Calu3 (cell line): ENCODE measurements at regions not wholly inside any gene's neighbourhood (a gene's known extent, or its start where the extent isn't known, plus 50 kb on each side); places are given as distances from the start of the nearest gene placed in this dataset.

ENCODE experiments used
- BruUV-seq: library from RNA; stranded (reverse); fragments of 400-500 nt; replicated peaks from 2 replicates; lab custom pipeline; 2021; lab: Mats Ljungman, UMichigan
- CTCF ChIA-PET: fragments of 300-600 bp; sonication (Branson Sonifier 250); formaldehyde crosslinking; loops from one replicate; lab custom pipeline; 2022; ENCODE audit warnings: antibody characterized with exemption; lab: Charles Lee
- DNase-seq: peaks from one replicate; pipeline ENCODE4 v3.0.0; 2022
- H3K27ac Mint-ChIP-seq: one replicate; pipeline ENCODE4 v1.8.0; 2022; ENCODE audit warnings: mixed read lengths; ENCODE audit not compliant: unreplicated experiment
- H3K27me3 Mint-ChIP-seq: one replicate; pipeline ENCODE4 v1.8.0; 2022; ENCODE audit warnings: mixed read lengths; ENCODE audit not compliant: unreplicated experiment
- H3K36me3 Mint-ChIP-seq: one replicate; pipeline ENCODE4 v1.8.0; 2022; ENCODE audit warnings: mild to moderate bottlenecking, moderate library complexity, mixed read lengths; ENCODE audit not compliant: insufficient read depth, unreplicated experiment
- H3K4me1 Mint-ChIP-seq: one replicate; pipeline ENCODE4 v1.8.0; 2022; ENCODE audit warnings: mild to moderate bottlenecking, low read depth, mixed read lengths; ENCODE audit not compliant: unreplicated experiment
- H3K4me3 Mint-ChIP-seq: one replicate; pipeline ENCODE4 v1.8.0; 2022; ENCODE audit warnings: mild to moderate bottlenecking, low read depth, moderate library complexity, mixed read lengths; ENCODE audit not compliant: unreplicated experiment
- H3K9me3 Mint-ChIP-seq: one replicate; pipeline ENCODE4 v1.8.0; 2022; ENCODE audit warnings: low read depth, mixed read lengths; ENCODE audit not compliant: unreplicated experiment
- intact Hi-C: fragments of 100-400 bp; cut with micrococcal nuclease; formaldehyde crosslinking; loops from one replicate; pipeline ENCODE4 v1.10.0; 2022; ENCODE audit not compliant: unreplicated experiment
- TF ChIP-seq, protein P1 (sequence below): fragments of 200-600 bp; IDR thresholded peaks from one replicate; pipeline ENCODE4 v1.8.0; 2022; ENCODE audit warnings: antibody characterized with exemption; ENCODE audit not compliant: unreplicated experiment

DNA sequence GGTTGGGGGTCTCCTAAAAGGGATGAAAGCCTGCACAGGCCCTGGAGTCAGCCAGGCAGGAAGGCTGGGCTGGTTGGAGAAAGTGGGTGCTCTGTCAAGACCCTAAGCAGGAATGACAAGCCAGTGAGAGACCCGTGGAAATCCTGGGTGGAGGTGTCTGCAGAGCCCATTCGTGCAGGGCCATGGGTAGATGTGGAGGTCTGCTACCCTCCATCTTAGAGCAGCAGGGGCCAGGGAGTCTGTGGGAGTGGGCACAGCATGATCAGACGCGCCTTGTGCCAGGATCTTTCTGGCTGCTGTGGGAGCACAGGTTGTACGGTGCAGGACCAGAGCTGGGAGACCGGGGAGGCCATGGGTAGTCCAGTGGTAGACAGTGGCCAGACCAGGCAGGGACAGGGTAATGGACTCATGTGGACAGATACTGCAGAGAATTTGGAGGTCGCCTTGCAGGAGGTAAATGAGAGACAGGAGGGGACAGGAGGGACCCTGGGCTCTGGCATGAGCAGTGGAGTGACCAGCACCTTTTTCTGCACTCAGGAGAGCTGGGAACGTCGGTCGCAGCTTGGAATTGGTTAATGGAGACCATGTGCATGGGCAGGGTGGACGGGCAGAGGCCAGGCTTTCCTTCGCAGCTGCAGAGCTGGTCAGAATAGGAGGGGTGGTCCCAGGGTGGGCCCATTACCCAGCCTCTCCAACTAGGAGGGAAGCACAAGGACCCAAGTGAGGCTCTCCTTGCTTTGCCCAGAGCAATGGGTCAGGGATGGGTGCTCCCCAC is 203.5 kb upstream of the PMEPA1 start:
- Mint-ChIP-seq H3K27me3 (no peaks in the 10 kb centered on the region), H3K9me3 (no peaks in the 10 kb centered on the region), H3K4me1 (peaks cover 10% of the 10 kb centered on the region), H3K27ac (no peak overlapping the region), H3K4me3 (no peak overlapping the region), H3K36me3 (peaks cover 9% of the 10 kb centered on the region)
- intact Hi-C loops, result no loop called here
- no peak for DNase-seq
- CTCF ChIA-PET, result no interaction called here
- no TSS peak for BruUV-seq
- TF ChIP-seq, protein P1, sequence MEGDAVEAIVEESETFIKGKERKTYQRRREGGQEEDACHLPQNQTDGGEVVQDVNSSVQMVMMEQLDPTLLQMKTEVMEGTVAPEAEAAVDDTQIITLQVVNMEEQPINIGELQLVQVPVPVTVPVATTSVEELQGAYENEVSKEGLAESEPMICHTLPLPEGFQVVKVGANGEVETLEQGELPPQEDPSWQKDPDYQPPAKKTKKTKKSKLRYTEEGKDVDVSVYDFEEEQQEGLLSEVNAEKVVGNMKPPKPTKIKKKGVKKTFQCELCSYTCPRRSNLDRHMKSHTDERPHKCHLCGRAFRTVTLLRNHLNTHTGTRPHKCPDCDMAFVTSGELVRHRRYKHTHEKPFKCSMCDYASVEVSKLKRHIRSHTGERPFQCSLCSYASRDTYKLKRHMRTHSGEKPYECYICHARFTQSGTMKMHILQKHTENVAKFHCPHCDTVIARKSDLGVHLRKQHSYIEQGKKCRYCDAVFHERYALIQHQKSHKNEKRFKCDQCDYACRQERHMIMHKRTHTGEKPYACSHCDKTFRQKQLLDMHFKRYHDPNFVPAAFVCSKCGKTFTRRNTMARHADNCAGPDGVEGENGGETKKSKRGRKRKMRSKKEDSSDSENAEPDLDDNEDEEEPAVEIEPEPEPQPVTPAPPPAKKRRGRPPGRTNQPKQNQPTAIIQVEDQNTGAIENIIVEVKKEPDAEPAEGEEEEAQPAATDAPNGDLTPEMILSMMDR, result no peak

DNA sequence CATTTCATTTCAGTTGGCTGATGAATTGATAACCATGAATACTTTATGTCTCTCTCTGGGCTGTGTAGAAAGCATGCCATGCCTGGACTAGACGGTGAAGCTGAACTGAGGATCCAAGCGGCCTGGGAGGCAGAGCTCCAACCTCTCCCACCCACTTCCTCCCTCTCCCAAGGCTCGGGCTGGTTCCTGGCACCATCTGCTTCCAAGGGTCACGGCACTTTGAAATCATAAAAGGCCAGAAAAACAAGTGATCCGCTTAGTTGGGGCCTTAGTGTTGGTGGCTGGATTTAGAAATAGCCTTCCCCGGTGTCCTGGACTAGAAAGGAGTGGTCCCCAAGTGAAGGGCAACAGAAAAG is 202.4 kb upstream of the PMEPA1 start:
- Mint-ChIP-seq H3K4me3 (no peak overlapping the region), H3K4me1 (peaks cover 6% of the 10 kb centered on the region), H3K36me3 (peaks cover 9% of the 10 kb centered on the region), H3K27me3 (no peaks in the 10 kb centered on the region), H3K9me3 (no peaks in the 10 kb centered on the region), H3K27ac (no peak overlapping the region)
- TF ChIP-seq, protein P1, result no peak
- no peak for DNase-seq
- CTCF ChIA-PET, result no interaction called here
- no TSS peak for BruUV-seq
- intact Hi-C loops, result no loop called here

DNA sequence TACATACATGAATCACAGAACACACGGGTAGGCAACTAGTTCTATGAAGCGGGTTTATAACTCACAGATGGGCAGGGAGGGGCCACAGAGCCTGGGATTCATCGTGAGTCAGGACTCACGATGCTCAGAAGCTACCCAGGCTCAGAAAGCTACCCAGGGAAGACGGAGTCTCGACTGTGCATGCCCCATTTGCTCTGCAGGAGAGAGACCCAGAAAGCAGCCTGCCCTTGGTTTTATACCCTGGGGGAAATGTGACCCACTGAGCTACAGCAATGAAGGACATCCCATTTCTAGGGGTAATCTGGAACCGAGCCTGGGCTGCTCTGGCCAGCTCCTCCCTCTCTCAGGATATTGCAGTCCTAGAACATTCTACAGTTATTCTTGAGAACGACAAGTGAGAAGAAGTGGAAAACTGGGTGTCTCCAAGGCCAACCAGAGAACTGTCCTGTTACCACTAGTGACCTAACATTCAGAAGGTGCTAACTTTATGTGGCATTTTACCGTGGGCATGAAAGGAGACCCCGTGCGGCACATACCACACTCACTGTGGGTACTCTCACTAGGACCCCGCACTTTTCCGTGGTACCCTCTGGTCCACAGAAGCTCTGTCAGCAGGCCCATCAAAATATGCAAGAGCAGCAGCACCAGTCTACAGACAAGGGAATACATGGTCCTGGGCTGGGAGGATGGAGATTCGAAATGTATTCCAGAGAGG is 201.9 kb upstream of the PMEPA1 start:
- intact Hi-C loops, result no loop called here
- Mint-ChIP-seq H3K36me3 (peaks cover 9% of the 10 kb centered on the region), H3K4me1 (peaks cover 3% of the 10 kb centered on the region), H3K27ac (no peak overlapping the region), H3K4me3 (no peak overlapping the region), H3K27me3 (no peaks in the 10 kb centered on the region), H3K9me3 (no peaks in the 10 kb centered on the region)
- TF ChIP-seq, protein P1, result no peak
- BruUV-seq, result no TSS peak
- DNase-seq, result no peak
- CTCF ChIA-PET, result no interaction called here

DNA sequence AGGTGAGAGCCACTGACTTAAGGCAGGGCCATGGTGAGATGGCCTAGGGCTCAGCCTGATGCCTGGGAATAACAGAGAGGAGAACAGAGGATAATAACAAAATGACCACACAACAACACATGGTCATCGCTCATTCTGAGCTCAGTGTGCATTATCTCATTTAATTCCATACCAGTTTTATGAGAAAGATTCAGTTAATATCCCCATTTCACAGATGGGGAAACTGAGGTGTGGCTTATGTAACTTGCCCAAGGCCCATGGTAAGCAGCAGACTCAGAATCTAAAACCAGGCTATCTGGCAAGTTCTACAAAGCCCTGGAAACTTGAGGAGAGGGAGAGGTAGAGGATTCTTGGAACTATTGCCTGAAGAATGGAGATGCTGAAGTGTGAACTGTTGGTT is 200.9 kb upstream of the PMEPA1 start:
- intact Hi-C loops, result no loop called here
- TF ChIP-seq, protein P1, result no peak
- DNase-seq, result no peak
- Mint-ChIP-seq H3K27ac (no peak overlapping the region), H3K27me3 (no peaks in the 10 kb centered on the region), H3K36me3 (peaks cover 9% of the 10 kb centered on the region), H3K9me3 (no peaks in the 10 kb centered on the region), H3K4me3 (no peak overlapping the region), H3K4me1 (peaks cover 13% of the 10 kb centered on the region)
- BruUV-seq, result no TSS peak
- CTCF ChIA-PET, result no interaction called here
